ENCODE measurements at regions not wholly inside any gene's neighbourhood (a gene's known extent, or its start where the extent isn't known, plus 50 kb on each side); places are given as distances from the start of the nearest gene placed in this dataset.

- Mint-ChIP-seq H3K27ac (no peak overlapping the region), H3K4me3 (no peak overlapping the region), H3K36me3 (ENCODE audit: low read depth) (no peaks in the 10 kb centered on the region), H3K27me3 (ENCODE audit: low read depth) (peaks cover 7% of the 10 kb centered on the region), H3K9me3 (no peaks in the 10 kb centered on the region), H3K4me1 (ENCODE audit: low read depth) (peaks cover 3% of the 10 kb centered on the region)
- DNase-seq (ENCODE audit: low spot score) = no peak
Measured at GRCh38 chr20:58078741-58079522, 149.5 kb downstream of the ANKRD60 start.

DNA sequence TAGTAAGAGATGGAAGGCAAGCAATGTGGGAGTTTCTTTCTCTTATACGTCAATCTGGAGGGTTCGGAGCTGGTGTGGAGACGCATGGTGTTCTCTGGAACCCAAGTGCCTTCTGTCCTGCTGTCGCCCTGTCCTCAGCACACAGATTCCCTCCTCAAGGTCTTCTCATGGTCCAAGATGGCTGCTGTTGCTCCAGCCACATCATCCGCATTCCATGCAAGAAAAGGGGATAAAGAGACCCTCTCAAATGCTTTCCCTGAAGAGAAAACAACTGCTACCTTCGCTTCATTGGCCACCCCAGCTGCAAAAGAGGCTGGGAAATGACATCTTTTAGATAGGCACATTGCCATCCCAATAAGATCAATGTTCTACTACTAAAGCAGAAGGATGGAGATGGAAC is 151.2 kb downstream of the ANKRD60 start:
- H3K4me1 Mint-ChIP-seq (ENCODE audit: low read depth) = peaks cover 3% of the 10 kb centered on the region
- H3K27me3 Mint-ChIP-seq (ENCODE audit: low read depth) = peaks cover 8% of the 10 kb centered on the region
- H3K9me3 Mint-ChIP-seq = no peaks in the 10 kb centered on the region
- no peak overlapping the region for H3K27ac Mint-ChIP-seq
- H3K4me3 Mint-ChIP-seq = no peak overlapping the region
- no peaks in the 10 kb centered on the region for H3K36me3 Mint-ChIP-seq (ENCODE audit: low read depth)
- no peak for DNase-seq (ENCODE audit: low spot score)

DNA sequence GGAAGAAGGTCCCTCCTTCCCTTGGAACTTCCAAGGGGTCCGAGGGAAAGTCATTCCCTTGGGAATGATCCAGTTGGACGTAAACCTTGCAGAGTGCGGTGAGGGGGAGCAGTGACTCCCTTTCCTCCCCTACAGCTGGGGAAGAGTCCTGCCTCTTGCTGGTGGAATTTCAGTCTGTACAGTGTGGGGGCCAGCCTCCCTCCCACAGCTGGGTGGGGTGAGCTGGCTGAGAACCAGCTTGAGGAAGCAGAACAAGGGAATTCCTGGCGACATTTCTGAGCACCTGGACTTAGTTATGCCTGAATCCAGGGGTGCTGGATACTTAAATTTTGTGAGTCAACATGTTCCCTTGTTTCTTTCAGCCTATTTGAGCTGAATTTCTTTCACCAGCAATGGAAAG is 152.0 kb downstream of the ANKRD60 start:
- no peaks in the 10 kb centered on the region for H3K36me3 Mint-ChIP-seq (ENCODE audit: low read depth)
- no peak overlapping the region for H3K4me3 Mint-ChIP-seq
- no peaks in the 10 kb centered on the region for H3K9me3 Mint-ChIP-seq
- no peak overlapping the region for H3K27ac Mint-ChIP-seq
- H3K27me3 Mint-ChIP-seq (ENCODE audit: low read depth) = peaks cover 8% of the 10 kb centered on the region
- DNase-seq (ENCODE audit: low spot score) = no peak
- H3K4me1 Mint-ChIP-seq (ENCODE audit: low read depth) = peaks cover 3% of the 10 kb centered on the region

GRCh38 chr20:58075586-58076345 is 152.7 kb downstream of the ANKRD60 start:
- H3K9me3 Mint-ChIP-seq = no peaks in the 10 kb centered on the region
- DNase-seq (ENCODE audit: low spot score) = no peak
- peaks cover 8% of the 10 kb centered on the region for H3K27me3 Mint-ChIP-seq (ENCODE audit: low read depth)
- H3K27ac Mint-ChIP-seq = no peak overlapping the region
- no peak overlapping the region for H3K4me3 Mint-ChIP-seq
- no peaks in the 10 kb centered on the region for H3K36me3 Mint-ChIP-seq (ENCODE audit: low read depth)
- peaks cover 3% of the 10 kb centered on the region for H3K4me1 Mint-ChIP-seq (ENCODE audit: low read depth)

DNA sequence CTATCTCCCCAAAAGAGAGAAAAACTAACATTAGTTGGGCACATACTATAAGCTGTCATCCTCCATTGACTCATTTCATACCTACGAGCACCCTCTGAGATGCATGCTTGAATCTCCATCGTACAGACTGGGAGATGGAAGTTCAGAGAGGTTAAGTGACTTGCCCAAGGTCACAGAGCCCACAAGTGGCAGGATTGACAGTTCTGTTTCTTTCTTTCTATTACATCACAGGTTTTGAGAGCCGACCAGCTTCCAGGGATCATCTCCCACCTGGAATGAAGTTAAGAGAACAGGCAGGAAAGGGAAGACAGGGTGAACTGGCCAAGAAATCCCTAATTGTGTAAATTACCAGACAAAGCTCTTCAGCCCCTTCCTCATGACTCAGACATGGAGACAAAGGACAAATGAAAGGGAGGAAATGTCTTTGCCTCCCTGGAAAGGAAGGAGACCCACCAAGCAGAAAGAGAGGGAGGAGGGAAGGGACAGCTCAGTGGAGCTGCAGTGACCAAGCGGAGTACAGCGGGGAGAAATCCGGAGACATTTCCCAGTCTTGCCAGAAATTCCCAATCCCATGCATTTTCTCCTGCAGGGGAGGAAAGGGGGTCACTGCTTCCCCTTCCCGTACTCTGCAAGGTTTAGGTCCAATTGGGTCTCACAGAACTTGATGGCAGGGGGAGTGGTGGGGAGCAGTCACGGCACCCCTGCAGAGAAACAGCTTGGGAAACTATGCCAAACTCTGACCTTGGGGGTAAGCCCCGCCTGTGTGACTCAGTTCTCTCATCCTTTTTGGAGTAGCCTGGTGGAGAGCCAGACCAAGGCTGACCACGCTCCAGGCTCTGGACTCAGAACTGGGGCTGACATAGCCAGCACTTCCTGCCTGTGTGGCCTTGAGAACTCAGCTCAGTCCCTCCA is 154.3 kb downstream of the ANKRD60 start:
- Mint-ChIP-seq H3K9me3 (no peaks in the 10 kb centered on the region), H3K27me3 (ENCODE audit: low read depth) (peaks cover 8% of the 10 kb centered on the region), H3K4me1 (ENCODE audit: low read depth) (peaks cover 3% of the 10 kb centered on the region), H3K27ac (no peak overlapping the region), H3K36me3 (ENCODE audit: low read depth) (no peaks in the 10 kb centered on the region), H3K4me3 (no peak overlapping the region)
- DNase-seq (ENCODE audit: low spot score) = no peak

DNA sequence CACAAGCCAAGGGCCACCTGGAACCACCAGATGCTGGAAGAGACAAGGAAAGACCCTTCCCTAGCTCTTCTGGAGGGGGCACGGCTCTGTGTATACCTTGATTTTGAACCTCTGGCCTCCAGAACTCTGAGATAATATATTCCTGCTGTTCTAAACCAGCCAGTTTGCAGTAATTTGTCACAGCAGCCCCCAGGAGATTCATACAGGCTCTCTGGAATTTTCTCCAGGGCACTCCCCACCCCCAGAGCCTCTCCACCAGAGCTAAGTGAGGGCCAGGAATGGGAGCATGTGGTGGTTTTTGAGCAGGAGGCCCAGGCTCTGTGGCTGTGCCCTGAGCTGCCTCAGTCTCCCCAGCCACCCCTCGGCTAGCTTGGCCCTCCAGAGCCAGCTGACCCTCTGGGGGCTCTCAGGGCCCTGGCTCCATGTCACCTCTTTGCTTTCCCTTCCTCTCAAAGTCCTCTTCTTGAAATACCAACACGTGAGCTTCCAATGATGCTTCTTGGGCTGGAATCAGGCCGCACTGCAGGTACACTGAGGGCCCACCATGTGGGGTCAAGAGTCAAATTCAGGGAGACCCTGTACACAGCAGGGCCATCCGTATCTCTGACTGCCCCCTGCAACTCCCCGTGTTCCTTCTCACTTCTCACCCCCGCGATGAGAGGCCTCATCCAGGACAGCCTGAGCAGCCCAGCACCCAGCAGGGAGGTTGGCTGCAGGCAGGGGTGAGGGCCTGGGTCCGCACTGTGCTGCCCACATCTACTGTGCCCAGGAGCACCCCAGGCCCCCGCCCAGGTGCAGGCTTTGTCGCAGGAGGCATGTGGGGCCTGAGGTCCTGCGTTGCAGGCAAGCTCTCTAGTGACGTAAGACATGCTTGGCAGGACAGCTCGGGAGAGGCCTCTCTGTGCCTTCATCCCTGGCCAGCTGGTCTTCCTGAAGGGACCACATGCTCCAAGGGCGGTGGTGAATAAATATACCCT is 155.5 kb downstream of the ANKRD60 start:
- no peak overlapping the region for H3K4me3 Mint-ChIP-seq
- no peak for DNase-seq (ENCODE audit: low spot score)
- peaks cover 3% of the 10 kb centered on the region for H3K4me1 Mint-ChIP-seq (ENCODE audit: low read depth)
- no peak overlapping the region for H3K27ac Mint-ChIP-seq
- no peaks in the 10 kb centered on the region for H3K36me3 Mint-ChIP-seq (ENCODE audit: low read depth)
- H3K27me3 Mint-ChIP-seq (ENCODE audit: low read depth) = peaks cover 8% of the 10 kb centered on the region
- no peaks in the 10 kb centered on the region for H3K9me3 Mint-ChIP-seq

DNA sequence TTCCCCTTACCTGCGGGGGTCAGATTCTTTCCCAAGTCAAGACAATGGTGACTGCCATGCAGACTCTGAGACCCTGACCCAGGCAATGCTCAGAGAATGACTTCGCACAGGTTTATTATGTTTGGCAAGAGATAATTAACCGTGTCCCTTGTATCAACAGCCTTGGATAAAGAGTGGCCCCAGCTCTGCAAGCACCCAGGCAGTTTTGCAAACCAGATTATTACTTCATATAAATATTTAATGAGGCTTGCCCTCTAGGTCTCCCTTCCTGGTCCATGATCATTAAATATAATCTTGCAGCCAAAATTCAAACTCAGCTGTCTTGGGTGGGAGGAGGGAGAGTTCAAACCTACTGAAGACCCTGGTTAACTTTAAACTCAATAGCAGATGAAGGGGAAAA is 156.5 kb downstream of the ANKRD60 start:
- Mint-ChIP-seq H3K27ac (no peak overlapping the region), H3K4me3 (no peak overlapping the region), H3K9me3 (no peaks in the 10 kb centered on the region), H3K4me1 (ENCODE audit: low read depth) (peaks cover 3% of the 10 kb centered on the region), H3K36me3 (ENCODE audit: low read depth) (no peaks in the 10 kb centered on the region), H3K27me3 (ENCODE audit: low read depth) (peaks cover 7% of the 10 kb centered on the region)
- no peak for DNase-seq (ENCODE audit: low spot score)

- Mint-ChIP-seq H3K4me1 (ENCODE audit: low read depth) (peaks cover 3% of the 10 kb centered on the region), H3K27ac (no peak overlapping the region), H3K9me3 (no peaks in the 10 kb centered on the region), H3K36me3 (ENCODE audit: low read depth) (no peaks in the 10 kb centered on the region), H3K27me3 (ENCODE audit: low read depth) (peaks cover 6% of the 10 kb centered on the region), H3K4me3 (no peak overlapping the region)
- DNase-seq (ENCODE audit: low spot score) = no peak
Measured at GRCh38 chr20:58071298-58071697, 157.2 kb downstream of the ANKRD60 start.

DNA sequence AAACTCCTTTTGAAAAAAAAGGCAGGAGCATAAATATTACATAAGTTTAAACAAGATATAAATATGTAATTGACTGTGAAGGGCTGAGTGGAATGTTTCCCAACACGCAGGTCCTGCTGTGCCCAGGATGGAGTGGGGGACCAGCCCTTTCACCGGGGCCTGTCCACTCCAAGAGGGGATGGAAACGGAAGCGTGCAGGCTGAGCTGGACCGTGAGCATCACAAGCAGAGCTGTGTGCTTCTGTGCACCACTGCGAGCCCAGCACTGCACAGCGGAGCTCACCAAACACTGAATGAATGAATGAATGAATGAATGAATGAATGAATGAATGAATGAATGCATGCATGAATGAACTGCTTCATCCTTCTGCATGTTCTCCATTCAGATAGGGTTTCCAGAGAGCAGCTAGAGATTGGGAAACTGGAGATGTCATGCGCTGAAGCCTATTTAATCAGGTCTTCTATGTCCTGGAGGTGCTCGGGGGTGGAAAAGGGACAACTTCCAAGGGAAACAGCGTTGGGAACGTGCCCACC is 157.7 kb downstream of the ANKRD60 start:
- Mint-ChIP-seq H3K27ac (no peak overlapping the region), H3K9me3 (no peaks in the 10 kb centered on the region), H3K27me3 (ENCODE audit: low read depth) (peaks cover 6% of the 10 kb centered on the region), H3K4me1 (ENCODE audit: low read depth) (peaks cover 3% of the 10 kb centered on the region), H3K36me3 (ENCODE audit: low read depth) (no peaks in the 10 kb centered on the region), H3K4me3 (no peak overlapping the region)
- no peak for DNase-seq (ENCODE audit: low spot score)

GRCh38 chr20:58069796-58070663 is 158.4 kb downstream of the ANKRD60 start:
- DNase-seq (ENCODE audit: low spot score) = no peak
- peaks cover 5% of the 10 kb centered on the region for H3K27me3 Mint-ChIP-seq (ENCODE audit: low read depth)
- H3K4me1 Mint-ChIP-seq (ENCODE audit: low read depth) = peaks cover 3% of the 10 kb centered on the region
- no peaks in the 10 kb centered on the region for H3K36me3 Mint-ChIP-seq (ENCODE audit: low read depth)
- H3K9me3 Mint-ChIP-seq = no peaks in the 10 kb centered on the region
- no peak overlapping the region for H3K4me3 Mint-ChIP-seq
- H3K27ac Mint-ChIP-seq = no peak overlapping the region

DNA sequence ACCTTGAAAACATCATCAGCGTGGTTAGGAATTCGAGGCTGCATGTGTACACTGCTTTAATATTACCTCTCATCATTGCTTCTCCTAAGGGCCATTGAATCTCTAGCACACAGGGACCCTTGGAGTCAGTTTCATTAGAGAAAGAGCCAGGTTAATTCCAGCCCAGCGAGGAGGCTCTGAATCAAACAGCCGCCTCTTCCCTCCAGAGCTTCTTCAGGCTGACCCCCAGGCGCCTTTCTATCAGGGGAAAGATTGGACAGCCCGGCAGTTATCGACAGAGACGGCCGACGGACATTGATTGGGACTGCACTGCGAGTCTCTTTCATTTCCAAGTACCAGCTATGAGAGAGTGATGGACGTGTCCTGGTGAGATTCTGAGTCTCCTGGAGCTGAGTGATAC is 159.2 kb downstream of the ANKRD60 start:
- Mint-ChIP-seq H3K27ac (no peak overlapping the region), H3K4me3 (no peak overlapping the region), H3K27me3 (ENCODE audit: low read depth) (peaks cover 3% of the 10 kb centered on the region), H3K9me3 (no peaks in the 10 kb centered on the region), H3K4me1 (ENCODE audit: low read depth) (no peaks in the 10 kb centered on the region), H3K36me3 (ENCODE audit: low read depth) (no peaks in the 10 kb centered on the region)
- no peak for DNase-seq (ENCODE audit: low spot score)

Measured in T-helper 2 cell treated with Interferon-gamma antibody and Interleukin-4, amounts not matched to agents 5 μg/mL and 100 μg/mL, for 36 hours (primary cell).